Sigmoid colon (tissue), 6 donors: ENCODE measurements at regions not wholly inside any gene's neighbourhood (a gene's known extent, or its start where the extent isn't known, plus 50 kb on each side); places are given as distances from the start of the nearest gene placed in this dataset.
A peak's percentile ranks its signal among the peaks of the same experiment; 100 is the strongest.

ENCODE experiments used
- DNase-seq: peaks from one replicate; pipeline ENCODE4 v3.0.0-alpha.2; 2019
- H3K27ac ChIP-seq, 4 donors: fragments of 200-600 bp; sonication (generic); one replicate each; pipeline ENCODE4 v1.5.1; 2016 to 2019; ENCODE audit warnings: mild to moderate bottlenecking in 1 of 4
- H3K27me3 ChIP-seq, 3 donors: fragments of 200-600 bp; sonication (generic); one replicate each; pipeline ENCODE4 v1.5.1; 2019; ENCODE audit warnings: mild to moderate bottlenecking in 1 of 3
- H3K36me3 ChIP-seq, 4 donors: fragments of 200-600 bp; sonication (generic); one replicate each; pipeline ENCODE4 v1.5.1; 2016 to 2019
- H3K4me1 ChIP-seq, 4 donors: fragments of 200-600 bp; sonication (generic); one replicate each; pipeline ENCODE4 v1.5.1; 2017 to 2019
- H3K4me3 ChIP-seq, 4 donors: fragments of 200-600 bp; sonication (generic); one replicate each; pipeline ENCODE4 v1.5.1; 2017 to 2019; ENCODE audit warnings: mild to moderate bottlenecking in 2 of 4, moderate library complexity in 1 of 4
- H3K9me3 ChIP-seq, 4 donors: fragments of 200-600 bp in 3 of 4; sonication (generic) in 3 of 4; one replicate each; pipeline versions ENCODE4 v1.5.1 to v1.6.1; 2013 to 2019
- CTCF ChIP-seq, 4 experiments: fragments of 450-650 bp in 3 of 4; fragments of 200-600 bp in 1 of 4; IDR thresholded peaks; one replicate each; pipeline ENCODE4 v1.5.1; 2016 to 2019; ENCODE audit warnings: antibody characterized with exemption in 4 of 4, mild to moderate bottlenecking in 3 of 4, moderate library complexity in 2 of 4
- EP300 ChIP-seq, 4 donors: sonication (generic); formaldehyde crosslinking; IDR thresholded peaks; one replicate each; pipeline ENCODE4 v1.6.1; 2017; ENCODE audit warnings: antibody characterized with exemption in 4 of 4
- POLR2A ChIP-seq, 2 donors: fragments of 450-650 bp; IDR thresholded peaks; one replicate each; pipeline ENCODE4 v1.6.1; 2016; ENCODE audit warnings: antibody characterized with exemption in 2 of 2, mild to moderate bottlenecking in 2 of 2, moderate library complexity in 2 of 2
- POLR2AphosphoS5 ChIP-seq, 4 donors: sonication (generic); formaldehyde crosslinking; IDR thresholded peaks; one replicate each; pipeline ENCODE4 v1.6.1; 2017; ENCODE audit warnings: antibody characterized with exemption in 4 of 4
- WGBS, 2 donors: extraction: QIAGEN DNeasy Blood & Tissue Kit; methylation state at CpG; one replicate each; pipeline ENCODE4 v1.1.7; 2013; 5-methylcytosine and 5-hydroxymethylcytosine counted together
- intact Hi-C: fragments of 100-400 bp; cut with DNase I; formaldehyde crosslinking; loops from one replicate; pipeline ENCODE4 v1.15.1; 2023
- donor health status: healthy with polysubstance abuse.
- donor health status: healthy.

GRCh38 chr2:107502539-107502938 is 324.2 kb upstream of the RGPD4 start:
- Histone ChIP-seq H3K4me3 (no peak overlapping the region), H3K4me1 (no peaks in the 10 kb centered on the region), H3K27me3 (no peaks in the 10 kb centered on the region), H3K36me3 (no peaks in the 10 kb centered on the region), H3K27ac (no peak overlapping the region), H3K9me3 (no peaks in the 10 kb centered on the region)
- intact Hi-C loops = no loop called here
- DNase-seq = no peak
- no peak for TF ChIP-seq POLR2AphosphoS5 (IDR thresholded peaks at IDR 0.05)
- TF ChIP-seq CTCF (IDR thresholded peaks at IDR 0.05) = no peak
- TF ChIP-seq POLR2A (IDR thresholded peaks at IDR 0.05) = no peak
- no peak for TF ChIP-seq EP300 (IDR thresholded peaks at IDR 0.05)

- Histone ChIP-seq H3K4me3 (no peak overlapping the region), H3K9me3 (no peaks in the 10 kb centered on the region), H3K4me1 (peaks cover 0 to 7% (median 0%) of the 10 kb centered on the region in 4 donors), H3K36me3 (no peaks in the 10 kb centered on the region), H3K27me3 (no peaks in the 10 kb centered on the region), H3K27ac (no peak overlapping the region)
- no peak for DNase-seq
- no peak for TF ChIP-seq CTCF (IDR thresholded peaks at IDR 0.05)
- WGBS, 2 donors = 68 to 76% methylated on average over 6 of the region's 6 CpGs
- intact Hi-C loops = no loop called here
These were observed 314.5 kb upstream of the RGPD4 start for GRCh38 chr2:107511970-107512789.

DNA sequence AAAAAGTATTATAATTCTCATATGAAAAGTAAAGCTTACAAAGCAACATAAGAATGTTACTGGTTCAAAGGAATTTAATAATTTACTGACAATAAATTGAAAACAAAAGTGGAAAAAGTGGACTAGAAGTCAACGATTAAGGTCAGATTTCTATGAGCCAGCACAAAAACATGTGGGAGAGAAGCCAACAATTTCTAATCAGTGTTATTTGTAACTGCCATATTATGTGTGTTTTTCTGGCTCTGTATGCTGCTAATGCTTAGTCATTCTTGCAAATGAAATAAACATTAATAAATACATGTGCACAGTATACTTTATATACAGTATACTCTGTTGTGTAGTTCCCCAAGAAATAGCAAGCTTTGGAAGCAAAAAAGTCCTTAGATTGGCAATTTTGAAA is 301.3 kb upstream of the RGPD4 start:
- no peak for TF ChIP-seq CTCF (IDR thresholded peaks at IDR 0.05)
- TF ChIP-seq POLR2AphosphoS5 (IDR thresholded peaks at IDR 0.05) = no peak
- no peak for TF ChIP-seq EP300 (IDR thresholded peaks at IDR 0.05)
- TF ChIP-seq POLR2A (IDR thresholded peaks at IDR 0.05) = no peak
- intact Hi-C loops = no loop called here
- WGBS, 2 donors = 78 to 86% methylated on average over 1 of the region's 1 CpG
- DNase-seq = no peak
- no peak overlapping the region for H3K4me3 ChIP-seq
- no peaks in the 10 kb centered on the region for H3K9me3 ChIP-seq
- H3K27ac ChIP-seq = no peak overlapping the region
- H3K27me3 ChIP-seq = no peaks in the 10 kb centered on the region
- H3K4me1 ChIP-seq = peaks cover 0 to 20% (median 4%) of the 10 kb centered on the region in 4 donors
- no peaks in the 10 kb centered on the region for H3K36me3 ChIP-seq

DNA sequence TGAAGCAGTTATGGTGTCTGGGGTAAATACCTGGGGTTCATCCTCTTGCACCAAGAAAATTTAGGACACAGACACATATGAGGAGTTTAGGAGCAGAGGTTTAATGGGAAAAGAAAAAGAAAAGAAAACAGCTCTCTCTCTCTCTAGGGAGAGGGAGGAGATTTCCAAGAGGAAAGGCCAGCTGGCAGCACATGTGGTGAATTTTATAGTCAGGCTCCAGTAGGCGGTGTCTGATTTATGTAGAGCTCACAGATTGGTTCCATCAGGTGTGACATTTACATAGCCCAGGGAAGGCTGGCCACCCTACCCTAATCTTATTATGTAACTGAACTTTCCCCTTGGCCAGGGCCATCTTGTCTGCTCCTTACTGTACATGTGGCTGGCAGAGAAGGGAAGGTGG is 297.5 kb upstream of the RGPD4 start:
- H3K27me3 ChIP-seq = no peaks in the 10 kb centered on the region
- no peak for DNase-seq
- intact Hi-C loops = no loop called here
- no peaks in the 10 kb centered on the region for H3K36me3 ChIP-seq
- TF ChIP-seq POLR2A (IDR thresholded peaks at IDR 0.05) (no peak), POLR2AphosphoS5 (IDR thresholded peaks at IDR 0.05) (peak in 3 of 4 donors; percentile 19 to 74 (median 62)), CTCF (IDR thresholded peaks at IDR 0.05) (no peak), EP300 (IDR thresholded peaks at IDR 0.05) (peak in 1 of 4 donors; percentile 9)
- H3K4me3 ChIP-seq = no peak overlapping the region
- no peaks in the 10 kb centered on the region for H3K9me3 ChIP-seq
- H3K27ac ChIP-seq = no peak overlapping the region
- 44 to 62% methylated on average over 1 of the region's 1 CpG for whole genome bisulfite sequencing, 2 donors
- H3K4me1 ChIP-seq = peaks cover 0 to 25% (median 6%) of the 10 kb centered on the region in 4 donors

- H3K4me3 ChIP-seq = no peak overlapping the region
- WGBS, 2 donors = 93 to 97% methylated on average over 1 of the region's 1 CpG
These were observed 296.6 kb upstream of the RGPD4 start for GRCh38 chr2:107530046-107530445.

More at GRCh38 chr2:107530046-107530445, 296.6 kb upstream of the RGPD4 start:
- intact Hi-C loops = no loop called here
- Histone ChIP-seq H3K4me1 (peaks cover 0 to 25% (median 6%) of the 10 kb centered on the region in 4 donors), H3K9me3 (no peaks in the 10 kb centered on the region), H3K27me3 (no peaks in the 10 kb centered on the region), H3K36me3 (no peaks in the 10 kb centered on the region), H3K27ac (no peak overlapping the region)
- TF ChIP-seq CTCF (IDR thresholded peaks at IDR 0.05) (no peak), POLR2AphosphoS5 (IDR thresholded peaks at IDR 0.05) (no peak), POLR2A (IDR thresholded peaks at IDR 0.05) (no peak), EP300 (IDR thresholded peaks at IDR 0.05) (no peak)
- no peak for DNase-seq
